Sigmoid colon (tissue), 4 donors: ENCODE measurements at regions not wholly inside any gene's neighbourhood (a gene's known extent, or its start where the extent isn't known, plus 50 kb on each side); places are given as distances from the start of the nearest gene placed in this dataset.

Experiments
- CTCF ChIP-seq, 4 experiments: fragments of 450-650 bp in 3 of 4; fragments of 200-600 bp in 1 of 4; IDR thresholded peaks; one replicate each; pipeline ENCODE4 v1.5.1; 2016 to 2019; ENCODE audit warnings: antibody characterized with exemption in 4 of 4, mild to moderate bottlenecking in 3 of 4, moderate library complexity in 2 of 4
- EP300 ChIP-seq, 4 donors: sonication (generic); formaldehyde crosslinking; IDR thresholded peaks; one replicate each; pipeline ENCODE4 v1.6.1; 2017; ENCODE audit warnings: antibody characterized with exemption in 4 of 4
- POLR2A ChIP-seq, 2 donors: fragments of 450-650 bp; IDR thresholded peaks; one replicate each; pipeline ENCODE4 v1.6.1; 2016; ENCODE audit warnings: antibody characterized with exemption in 2 of 2, mild to moderate bottlenecking in 2 of 2, moderate library complexity in 2 of 2

- TF ChIP-seq POLR2A (IDR thresholded peaks at IDR 0.05) (no peak), CTCF (IDR thresholded peaks at IDR 0.05) (no peak), EP300 (IDR thresholded peaks at IDR 0.05) (no peak)
Measured at GRCh38 chr15:62392376-62392775, 227.3 kb upstream of the C2CD4B start.
